Tibial nerve (tissue), 4 donors: ENCODE measurements at regions not wholly inside any gene's neighbourhood (a gene's known extent, or its start where the extent isn't known, plus 50 kb on each side); places are given as distances from the start of the nearest gene placed in this dataset.

Source experiments
- CTCF ChIP-seq, 5 experiments: fragments of 200-600 bp in 3 of 5; fragments of 450-650 bp in 2 of 5; sonication (generic) in 3 of 5; IDR thresholded peaks; one replicate each; pipeline ENCODE4 v1.5.1; 2016 to 2019; ENCODE audit warnings: antibody characterized with exemption in 5 of 5, mild to moderate bottlenecking in 3 of 5, moderate library complexity in 2 of 5
- EP300 ChIP-seq, 2 donors: sonication (generic); formaldehyde crosslinking; IDR thresholded peaks; one replicate each; pipeline ENCODE4 v1.6.1; 2017; ENCODE audit warnings: antibody characterized with exemption in 2 of 2, mild to moderate bottlenecking in 1 of 2
- POLR2A ChIP-seq, 2 donors: fragments of 450-650 bp; IDR thresholded peaks; one replicate each; pipeline ENCODE4 v1.6.1; 2017; ENCODE audit warnings: antibody characterized with exemption in 2 of 2, mild to moderate bottlenecking in 2 of 2, moderate library complexity in 2 of 2

GRCh38 chr9:2420543-2420942 lies 201.0 kb upstream of the VLDLR start:
- TF ChIP-seq CTCF (IDR thresholded peaks at IDR 0.05): no peak
- TF ChIP-seq EP300 (IDR thresholded peaks at IDR 0.05): no peak
- TF ChIP-seq POLR2A (IDR thresholded peaks at IDR 0.05): no peak
